GM12864 (cell line): ENCODE measurements at regions not wholly inside any gene's neighbourhood (a gene's known extent, or its start where the extent isn't known, plus 50 kb on each side); places are given as distances from the start of the nearest gene placed in this dataset.

Experiments used
- DNase-seq: peaks from one replicate; pipeline ENCODE4 v3.0.0-alpha.2; 2011; ENCODE audit warnings: low read depth
- H3K4me3 ChIP-seq: 2 replicates; pipeline ENCODE4 v1.5.1; 2011; ENCODE audit warnings: mild to moderate bottlenecking, low read depth, low read length, control low read depth
- CTCF ChIP-seq: IDR thresholded peaks from 2 replicates; pipeline ENCODE4 v1.5.1; 2011; ENCODE audit warnings: low read depth, mild to moderate bottlenecking, moderate library complexity, low read length, control low read depth, inconsistent platforms; ENCODE audit errors: missing control alignments

GRCh38 chr18:42177390-42177789 is 222.4 kb downstream of the PIK3C3 start:
- TF ChIP-seq CTCF = no peak
- H3K4me3 ChIP-seq = no peak overlapping the region
- DNase-seq = no peak

- DNase-seq = no peak
- TF ChIP-seq CTCF = no peak
- H3K4me3 ChIP-seq = no peak overlapping the region
Measured at GRCh38 chr18:42178376-42179080, 223.5 kb downstream of the PIK3C3 start.

GRCh38 chr18:42179542-42180121 is 224.6 kb downstream of the PIK3C3 start:
- H3K4me3 ChIP-seq = no peak overlapping the region
- no peak for TF ChIP-seq CTCF
- DNase-seq = no peak

GRCh38 chr18:42181474-42181873 is 226.4 kb downstream of the PIK3C3 start:
- DNase-seq = no peak
- no peak for TF ChIP-seq CTCF

GRCh38 chr18:42182728-42183700 is 228.0 kb downstream of the PIK3C3 start:
- no peak for DNase-seq
- TF ChIP-seq CTCF = no peak

More at GRCh38 chr18:42181474-42181873, 226.4 kb downstream of the PIK3C3 start:
- H3K4me3 ChIP-seq = no peak overlapping the region

GRCh38 chr18:42183746-42184145 is 228.7 kb downstream of the PIK3C3 start:
- TF ChIP-seq CTCF = no peak
- no peak for DNase-seq

More at GRCh38 chr18:42182728-42183700, 228.0 kb downstream of the PIK3C3 start:
- no peak overlapping the region for H3K4me3 ChIP-seq

More at GRCh38 chr18:42183746-42184145, 228.7 kb downstream of the PIK3C3 start:
- no peak overlapping the region for H3K4me3 ChIP-seq
